HG02678 (cell line): ENCODE measurements at regions not wholly inside any gene's neighbourhood (a gene's known extent, or its start where the extent isn't known, plus 50 kb on each side); places are given as distances from the start of the nearest gene placed in this dataset.

Experiments used
- ATAC-seq: cut with Tn5 transposase; IDR thresholded peaks from one replicate; pipeline ENCODE4 v1.9.1; 2021; ENCODE audit warnings: mild to moderate bottlenecking, moderate library complexity; ENCODE audit not compliant: unreplicated experiment

GRCh38 chr2:194253528-194254259 is 1403.3 kb upstream of the SLC39A10 start:
- ATAC-seq = no peak

- ATAC-seq = no peak
Measured at GRCh38 chr2:194252127-194252526, 1404.9 kb upstream of the SLC39A10 start.

- ATAC-seq = no peak
Measured at GRCh38 chr2:194232600-194232999, 1424.4 kb upstream of the SLC39A10 start.

- no peak for ATAC-seq
Measured at GRCh38 chr2:194223218-194223617, 1433.8 kb upstream of the SLC39A10 start.

- ATAC-seq = no peak
Measured at GRCh38 chr2:194214192-194214591, 1442.8 kb upstream of the SLC39A10 start.

- no peak for ATAC-seq
Measured at GRCh38 chr2:194205568-194206227, 1451.3 kb upstream of the SLC39A10 start.

GRCh38 chr2:194203898-194204297 is 1453.1 kb upstream of the SLC39A10 start:
- no peak for ATAC-seq

- no peak for ATAC-seq
Measured at GRCh38 chr2:194182888-194183287, 1474.1 kb upstream of the SLC39A10 start.

GRCh38 chr2:194176134-194176533 is 1480.9 kb upstream of the SLC39A10 start:
- ATAC-seq = no peak

- ATAC-seq = peak; percentile 83
Measured at GRCh38 chr2:194166818-194167217, 1490.2 kb upstream of the SLC39A10 start.

- ATAC-seq = no peak
Measured at GRCh38 chr2:194155431-194155830, 1501.6 kb upstream of the SLC39A10 start.

- no peak for ATAC-seq
Measured at GRCh38 chr2:194151231-194151630, 1505.8 kb upstream of the SLC39A10 start.

- no peak for ATAC-seq
Measured at GRCh38 chr2:194135463-194135862, 1521.6 kb upstream of the SLC39A10 start.

GRCh38 chr2:194128810-194129209 is 1528.2 kb upstream of the SLC39A10 start:
- no peak for ATAC-seq

- ATAC-seq = no peak
Measured at GRCh38 chr2:194126418-194126817, 1530.6 kb upstream of the SLC39A10 start.

GRCh38 chr2:194116861-194117260 is 1540.2 kb upstream of the SLC39A10 start:
- no peak for ATAC-seq

GRCh38 chr2:194105358-194105757 is 1551.7 kb upstream of the SLC39A10 start:
- ATAC-seq = peak; percentile 35

- peak; percentile 95 for ATAC-seq
Measured at GRCh38 chr2:194104687-194105086, 1552.3 kb upstream of the SLC39A10 start.

- ATAC-seq = peak; percentile 16
Measured at GRCh38 chr2:194103941-194104659, 1552.9 kb upstream of the SLC39A10 start.

- no peak for ATAC-seq
Measured at GRCh38 chr2:194102546-194102945, 1554.5 kb upstream of the SLC39A10 start.

GRCh38 chr2:194100201-194100600 is 1556.8 kb upstream of the SLC39A10 start:
- ATAC-seq = no peak

GRCh38 chr2:194096402-194096801 is 1560.6 kb upstream of the SLC39A10 start:
- ATAC-seq = no peak
